ENCODE measurements at regions not wholly inside any gene's neighbourhood (a gene's known extent, or its start where the extent isn't known, plus 50 kb on each side); places are given as distances from the start of the nearest gene placed in this dataset.

GRCh38 chr18:40546875-40547274 is 1408.2 kb upstream of the PIK3C3 start:
- TF ChIP-seq, protein P1, sequence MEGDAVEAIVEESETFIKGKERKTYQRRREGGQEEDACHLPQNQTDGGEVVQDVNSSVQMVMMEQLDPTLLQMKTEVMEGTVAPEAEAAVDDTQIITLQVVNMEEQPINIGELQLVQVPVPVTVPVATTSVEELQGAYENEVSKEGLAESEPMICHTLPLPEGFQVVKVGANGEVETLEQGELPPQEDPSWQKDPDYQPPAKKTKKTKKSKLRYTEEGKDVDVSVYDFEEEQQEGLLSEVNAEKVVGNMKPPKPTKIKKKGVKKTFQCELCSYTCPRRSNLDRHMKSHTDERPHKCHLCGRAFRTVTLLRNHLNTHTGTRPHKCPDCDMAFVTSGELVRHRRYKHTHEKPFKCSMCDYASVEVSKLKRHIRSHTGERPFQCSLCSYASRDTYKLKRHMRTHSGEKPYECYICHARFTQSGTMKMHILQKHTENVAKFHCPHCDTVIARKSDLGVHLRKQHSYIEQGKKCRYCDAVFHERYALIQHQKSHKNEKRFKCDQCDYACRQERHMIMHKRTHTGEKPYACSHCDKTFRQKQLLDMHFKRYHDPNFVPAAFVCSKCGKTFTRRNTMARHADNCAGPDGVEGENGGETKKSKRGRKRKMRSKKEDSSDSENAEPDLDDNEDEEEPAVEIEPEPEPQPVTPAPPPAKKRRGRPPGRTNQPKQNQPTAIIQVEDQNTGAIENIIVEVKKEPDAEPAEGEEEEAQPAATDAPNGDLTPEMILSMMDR (IDR thresholded peaks at IDR 0.05) = no peak
- TF ChIP-seq POLR2A (IDR thresholded peaks at IDR 0.05) (no peak), POLR2AphosphoS5 (IDR thresholded peaks at IDR 0.05) (no peak)
